ENCODE measurements at regions not wholly inside any gene's neighbourhood (a gene's known extent, or its start where the extent isn't known, plus 50 kb on each side); places are given as distances from the start of the nearest gene placed in this dataset.
"Not testable (repeated sequence)": the region's sequence is repeated elsewhere in the genome, so short reads cannot be mapped to it uniquely, and the experiment has no call there.

DNA sequence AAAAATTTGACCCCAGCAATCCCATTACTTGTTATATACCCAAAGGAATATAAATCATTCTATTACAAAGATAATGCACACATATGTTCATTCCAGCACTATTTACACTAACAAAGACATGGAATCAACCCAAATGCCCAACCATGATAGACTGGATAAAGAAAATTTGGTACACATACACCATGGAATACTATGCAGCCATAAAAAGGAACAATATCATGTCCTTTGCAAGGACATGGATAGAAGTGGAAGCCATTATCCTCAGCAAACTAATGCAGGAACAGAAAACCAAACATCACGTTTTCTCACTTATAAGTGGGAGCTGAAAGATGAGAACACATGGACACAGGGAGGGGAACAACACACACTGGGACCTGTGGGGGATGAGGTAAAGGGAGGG, 136.6 kb downstream of the HNRNPD start:
- intact Hi-C loops (cut with micrococcal nuclease); H3K27ac Mint-ChIP-seq; H3K36me3 Mint-ChIP-seq (ENCODE audit: low read depth); H3K27me3 Mint-ChIP-seq (ENCODE audit: low read depth); H3K4me3 Mint-ChIP-seq (ENCODE audit: low read depth); H3K9me3 Mint-ChIP-seq; H3K4me1 Mint-ChIP-seq (ENCODE audit: low read depth); DNase-seq (ENCODE audit: low spot score): not testable (repeated sequence)

DNA sequence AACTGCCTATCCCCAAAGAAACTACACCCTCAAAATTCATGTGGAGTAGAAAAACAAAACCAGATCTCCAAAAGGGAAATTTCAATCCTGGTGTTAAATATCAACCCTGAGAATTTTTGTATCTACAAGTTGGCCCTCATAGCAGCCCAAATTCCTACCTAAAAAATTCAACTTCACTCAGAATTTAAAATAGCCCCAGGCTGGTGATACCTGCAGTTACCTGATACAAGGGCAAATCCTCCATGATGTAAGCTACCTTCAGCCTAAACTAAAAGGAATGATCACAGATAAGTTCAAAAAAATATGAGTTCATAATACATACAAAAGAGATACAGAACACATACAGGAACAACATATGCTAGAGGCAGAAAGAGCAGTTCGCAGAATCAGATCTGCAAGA, 138.4 kb downstream of the HNRNPD start:
- H3K4me1 Mint-ChIP-seq (ENCODE audit: low read depth): no peaks in the 10 kb centered on the region
- no peaks in the 10 kb centered on the region for H3K36me3 Mint-ChIP-seq (ENCODE audit: low read depth)
- H3K4me3 Mint-ChIP-seq (ENCODE audit: low read depth): no peak overlapping the region
- H3K27me3 Mint-ChIP-seq (ENCODE audit: low read depth): peaks cover 5% of the 10 kb centered on the region
- no peak for DNase-seq (ENCODE audit: low spot score)
- H3K27ac Mint-ChIP-seq: no peak overlapping the region
- intact Hi-C loops (cut with micrococcal nuclease): no loop called here
- peaks cover 4% of the 10 kb centered on the region for H3K9me3 Mint-ChIP-seq

DNA sequence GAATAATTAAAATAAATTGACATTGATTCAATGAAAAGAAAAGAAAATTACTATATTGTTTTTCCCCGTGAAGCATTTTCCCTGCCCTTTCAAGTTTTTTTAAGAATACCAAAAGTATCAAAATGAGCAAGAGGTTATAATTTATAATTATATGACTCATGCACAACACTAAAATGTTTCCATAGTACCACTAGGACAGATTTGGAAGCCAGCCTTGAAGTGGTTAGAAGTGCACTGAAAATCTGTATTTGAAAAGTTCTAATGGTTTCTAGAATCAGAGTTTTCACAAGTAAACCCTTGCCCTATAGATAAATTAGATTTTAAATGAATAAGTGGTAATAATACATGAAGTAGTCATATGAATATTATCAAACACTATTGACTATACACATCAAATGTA, 140.9 kb downstream of the HNRNPD start:
- H3K27me3 Mint-ChIP-seq (ENCODE audit: low read depth): peaks cover 5% of the 10 kb centered on the region
- H3K4me1 Mint-ChIP-seq (ENCODE audit: low read depth): no peaks in the 10 kb centered on the region
- no peak for DNase-seq (ENCODE audit: low spot score)
- intact Hi-C loops (cut with micrococcal nuclease): no loop called here
- H3K27ac Mint-ChIP-seq: no peak overlapping the region
- H3K4me3 Mint-ChIP-seq (ENCODE audit: low read depth): no peak overlapping the region
- no peaks in the 10 kb centered on the region for H3K36me3 Mint-ChIP-seq (ENCODE audit: low read depth)
- H3K9me3 Mint-ChIP-seq: peaks cover 4% of the 10 kb centered on the region

DNA sequence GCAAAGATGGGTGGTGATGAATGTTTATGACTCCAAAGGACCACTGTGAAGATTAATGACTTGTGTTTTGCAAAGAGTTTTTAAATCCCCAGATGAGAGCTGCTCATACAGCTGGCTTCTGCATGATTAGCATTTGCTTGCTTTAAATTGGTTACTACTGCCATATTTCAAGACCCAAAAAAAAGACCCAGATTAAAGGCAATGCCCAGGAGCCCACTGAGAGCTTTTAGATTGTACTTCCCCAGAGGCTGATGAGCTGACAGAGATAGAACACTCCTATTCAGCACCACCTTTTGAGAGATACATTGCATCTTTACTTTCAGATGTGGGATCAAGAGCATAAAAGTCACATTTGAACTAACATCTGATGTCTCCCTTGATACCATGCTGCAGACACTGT, 142.0 kb downstream of the HNRNPD start:
- Mint-ChIP-seq H3K9me3 (peaks cover 4% of the 10 kb centered on the region), H3K36me3 (ENCODE audit: low read depth) (no peaks in the 10 kb centered on the region), H3K27me3 (ENCODE audit: low read depth) (peaks cover 5% of the 10 kb centered on the region), H3K4me3 (ENCODE audit: low read depth) (no peak overlapping the region), H3K27ac (no peak overlapping the region), H3K4me1 (ENCODE audit: low read depth) (no peaks in the 10 kb centered on the region)
- intact Hi-C loops (cut with micrococcal nuclease): no loop called here
- DNase-seq (ENCODE audit: low spot score): no peak

DNA sequence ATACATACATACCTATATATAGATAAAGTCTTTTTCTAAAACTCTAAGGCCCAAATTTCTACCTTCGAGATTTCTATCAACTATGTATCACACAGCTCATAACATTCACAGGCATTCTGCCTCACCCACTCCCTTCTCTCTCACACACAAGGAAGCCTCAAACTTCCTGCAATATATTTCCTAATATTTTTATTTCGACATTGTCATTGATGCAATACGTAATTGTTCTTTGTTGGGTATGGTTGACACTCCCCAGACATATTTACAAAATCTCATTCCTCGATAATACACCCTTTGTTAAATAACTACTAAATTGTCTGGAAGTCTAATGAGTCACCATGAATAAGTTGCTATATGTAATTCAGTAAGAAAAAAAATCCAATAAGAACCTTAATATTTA, 143.5 kb downstream of the HNRNPD start:
- intact Hi-C loops (cut with micrococcal nuclease): no loop called here
- H3K27ac Mint-ChIP-seq: no peak overlapping the region
- no peak overlapping the region for H3K4me3 Mint-ChIP-seq (ENCODE audit: low read depth)
- H3K36me3 Mint-ChIP-seq (ENCODE audit: low read depth): no peaks in the 10 kb centered on the region
- no peaks in the 10 kb centered on the region for H3K4me1 Mint-ChIP-seq (ENCODE audit: low read depth)
- H3K27me3 Mint-ChIP-seq (ENCODE audit: low read depth): peaks cover 5% of the 10 kb centered on the region
- H3K9me3 Mint-ChIP-seq: no peaks in the 10 kb centered on the region
- no peak for DNase-seq (ENCODE audit: low spot score)

DNA sequence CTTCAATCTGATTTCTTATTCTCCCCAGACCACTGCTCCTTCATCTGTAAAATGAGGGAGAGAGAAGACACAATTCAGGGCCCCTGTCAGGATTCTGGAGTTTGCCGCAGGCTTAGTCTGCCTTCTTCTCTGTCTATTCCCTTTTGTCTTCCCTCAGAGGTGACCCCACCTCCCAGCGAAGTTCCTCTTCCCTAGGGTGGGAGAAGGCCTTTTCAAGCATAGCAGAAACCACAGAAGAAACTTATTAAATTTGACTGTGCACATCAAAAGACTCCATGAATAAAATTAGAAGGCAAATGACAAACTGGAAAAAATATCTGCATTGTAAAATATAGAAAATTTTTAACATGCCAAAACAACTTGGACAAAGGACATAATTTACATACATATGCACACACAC, 148.8 kb downstream of the HNRNPD start:
- no peak for DNase-seq (ENCODE audit: low spot score)
- H3K9me3 Mint-ChIP-seq: no peaks in the 10 kb centered on the region
- H3K4me1 Mint-ChIP-seq (ENCODE audit: low read depth): peaks cover 5% of the 10 kb centered on the region
- H3K27me3 Mint-ChIP-seq (ENCODE audit: low read depth): peaks cover 4% of the 10 kb centered on the region
- intact Hi-C loops (cut with micrococcal nuclease): no loop called here
- H3K27ac Mint-ChIP-seq: no peak overlapping the region
- H3K36me3 Mint-ChIP-seq (ENCODE audit: low read depth): no peaks in the 10 kb centered on the region
- H3K4me3 Mint-ChIP-seq (ENCODE audit: low read depth): no peak overlapping the region

DNA sequence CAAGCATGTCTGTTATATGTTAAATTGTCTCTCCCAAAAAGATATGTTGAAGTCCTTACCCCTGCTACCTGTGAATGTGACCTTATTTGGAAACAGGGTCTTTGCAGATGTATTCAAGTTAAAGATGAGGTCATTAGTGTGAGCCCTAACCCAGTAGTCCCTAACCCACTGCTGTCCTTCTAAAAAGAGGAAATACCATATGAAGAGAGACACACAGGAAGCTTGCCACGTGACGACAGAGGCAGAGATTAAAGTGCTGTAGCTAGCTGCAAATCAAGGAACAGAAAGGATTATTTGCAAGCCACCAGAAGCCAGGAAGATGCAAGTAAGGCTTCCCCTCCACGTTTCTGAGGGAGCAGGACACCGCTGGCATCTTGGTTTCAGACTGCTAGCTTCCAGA, 150.1 kb downstream of the HNRNPD start:
- Mint-ChIP-seq H3K4me1 (ENCODE audit: low read depth) (peaks cover 5% of the 10 kb centered on the region), H3K36me3 (ENCODE audit: low read depth) (no peaks in the 10 kb centered on the region), H3K9me3 (no peaks in the 10 kb centered on the region), H3K4me3 (ENCODE audit: low read depth) (no peak overlapping the region), H3K27me3 (ENCODE audit: low read depth) (peaks cover 4% of the 10 kb centered on the region), H3K27ac (no peak overlapping the region)
- intact Hi-C loops (cut with micrococcal nuclease): no loop called here
- DNase-seq (ENCODE audit: low spot score): no peak

DNA sequence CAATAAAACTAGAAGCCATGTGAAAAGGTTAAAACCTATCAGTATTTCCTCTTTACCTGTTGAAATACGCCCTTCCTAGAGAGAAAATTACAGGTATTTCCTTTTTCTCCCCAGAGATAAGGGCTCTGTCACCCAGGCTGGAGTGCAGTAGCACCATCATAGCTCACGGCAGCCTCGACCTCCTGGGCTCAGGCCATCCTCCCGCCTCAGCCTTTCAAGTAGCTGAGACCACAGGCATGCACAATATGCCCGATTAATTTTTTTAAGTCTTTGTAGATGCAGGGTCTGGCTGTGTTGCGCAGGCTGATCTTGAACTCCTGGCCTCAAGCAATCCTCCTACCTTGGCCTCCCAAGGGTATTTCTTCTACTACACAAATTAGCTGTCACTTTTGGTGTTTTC, 154.4 kb downstream of the HNRNPD start:
- intact Hi-C loops (cut with micrococcal nuclease): no loop called here
- Mint-ChIP-seq H3K27ac (no peak overlapping the region), H3K27me3 (ENCODE audit: low read depth) (peaks cover 17% of the 10 kb centered on the region), H3K4me1 (ENCODE audit: low read depth) (peaks cover 5% of the 10 kb centered on the region), H3K9me3 (no peaks in the 10 kb centered on the region), H3K36me3 (ENCODE audit: low read depth) (no peaks in the 10 kb centered on the region), H3K4me3 (ENCODE audit: low read depth) (no peak overlapping the region)
- DNase-seq (ENCODE audit: low spot score): no peak

DNA sequence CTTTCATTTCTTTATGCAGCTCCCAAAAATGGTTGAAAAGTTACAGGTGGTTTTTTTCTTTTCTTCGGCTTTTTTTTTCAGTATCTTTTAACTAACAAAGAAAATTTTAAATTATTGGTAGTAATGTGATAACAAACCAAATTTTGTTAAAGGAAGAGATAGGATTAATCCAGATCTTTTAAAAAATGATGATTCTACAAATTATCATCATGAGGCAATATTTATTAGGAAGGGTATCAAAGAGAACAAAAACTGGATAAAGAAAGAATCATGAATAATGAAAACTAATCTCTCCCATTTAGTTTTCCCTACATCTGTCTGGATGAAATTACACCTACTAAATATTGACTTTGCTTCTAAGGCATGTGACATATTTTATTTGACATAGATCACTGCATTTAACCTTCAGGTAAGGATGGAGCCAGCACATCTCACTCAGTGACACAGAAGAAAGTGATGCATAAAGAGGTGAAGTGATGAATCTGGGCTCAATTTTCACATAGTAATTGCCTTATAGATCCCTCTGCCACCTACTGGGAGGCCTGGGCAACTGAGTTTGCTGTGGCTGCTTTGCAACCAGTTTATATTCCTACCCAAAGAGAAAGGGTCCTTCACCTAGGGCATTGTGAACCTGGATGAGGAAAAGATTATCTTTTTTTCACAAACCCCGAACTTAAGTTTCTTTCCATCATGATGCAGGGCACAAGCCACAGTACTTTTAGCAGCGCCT, 155.6 kb downstream of the HNRNPD start:
- H3K27ac Mint-ChIP-seq: no peak overlapping the region
- peaks cover 7% of the 10 kb centered on the region for H3K4me1 Mint-ChIP-seq (ENCODE audit: low read depth)
- no peaks in the 10 kb centered on the region for H3K9me3 Mint-ChIP-seq
- DNase-seq (ENCODE audit: low spot score): no peak
- H3K36me3 Mint-ChIP-seq (ENCODE audit: low read depth): no peaks in the 10 kb centered on the region
- intact Hi-C loops (cut with micrococcal nuclease): loop anchor here (1.0 kb wide), 1 partner anchor 21 kb away; no protein-coding TSS in a partner anchor
- no peak overlapping the region for H3K4me3 Mint-ChIP-seq (ENCODE audit: low read depth)
- peaks cover 19% of the 10 kb centered on the region for H3K27me3 Mint-ChIP-seq (ENCODE audit: low read depth)

DNA sequence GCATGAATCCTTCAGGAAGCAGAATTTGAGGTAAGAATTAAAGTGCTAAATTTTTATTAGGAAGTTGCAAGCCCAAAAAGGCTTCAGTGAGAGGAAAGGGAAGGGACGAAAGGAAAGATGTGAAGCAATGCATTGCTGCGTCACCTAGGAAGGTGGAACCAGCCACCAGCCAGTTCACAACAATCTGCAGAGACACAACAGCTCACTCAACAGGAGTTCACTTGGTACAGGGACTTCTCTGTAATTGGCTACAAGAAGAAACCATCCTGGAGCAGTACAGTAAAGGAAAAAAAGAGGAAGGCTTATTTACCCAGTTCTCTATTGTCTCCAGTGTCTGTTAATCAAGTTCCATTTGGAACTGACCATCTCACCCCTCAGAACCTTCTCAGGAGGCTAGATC, 157.6 kb downstream of the HNRNPD start:
- Mint-ChIP-seq H3K4me3 (ENCODE audit: low read depth) (no peak overlapping the region), H3K27ac (no peak overlapping the region), H3K9me3 (no peaks in the 10 kb centered on the region), H3K36me3 (ENCODE audit: low read depth) (no peaks in the 10 kb centered on the region), H3K27me3 (ENCODE audit: low read depth) (peaks cover 20% of the 10 kb centered on the region), H3K4me1 (ENCODE audit: low read depth) (peaks cover 10% of the 10 kb centered on the region)
- no peak for DNase-seq (ENCODE audit: low spot score)
- intact Hi-C loops (cut with micrococcal nuclease): no loop called here

DNA sequence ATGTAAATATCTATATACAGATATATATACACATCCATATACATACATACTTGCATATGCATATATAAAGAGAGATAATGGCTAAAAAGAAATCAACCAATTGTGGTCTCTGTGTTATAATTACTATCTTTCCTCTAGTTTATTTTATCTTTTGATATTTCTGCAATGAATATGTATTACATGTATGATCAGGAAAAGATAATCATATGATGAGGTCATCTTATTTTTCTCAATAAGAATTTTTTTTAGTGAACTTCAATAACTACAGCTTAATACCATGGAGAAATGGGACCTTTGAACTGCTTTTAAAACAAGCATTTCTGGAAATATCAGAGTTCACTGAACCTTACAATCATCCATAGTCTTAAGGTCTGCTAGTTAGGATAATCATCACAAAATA, 158.0 kb downstream of the HNRNPD start:
- intact Hi-C loops (cut with micrococcal nuclease): no loop called here

DNA sequence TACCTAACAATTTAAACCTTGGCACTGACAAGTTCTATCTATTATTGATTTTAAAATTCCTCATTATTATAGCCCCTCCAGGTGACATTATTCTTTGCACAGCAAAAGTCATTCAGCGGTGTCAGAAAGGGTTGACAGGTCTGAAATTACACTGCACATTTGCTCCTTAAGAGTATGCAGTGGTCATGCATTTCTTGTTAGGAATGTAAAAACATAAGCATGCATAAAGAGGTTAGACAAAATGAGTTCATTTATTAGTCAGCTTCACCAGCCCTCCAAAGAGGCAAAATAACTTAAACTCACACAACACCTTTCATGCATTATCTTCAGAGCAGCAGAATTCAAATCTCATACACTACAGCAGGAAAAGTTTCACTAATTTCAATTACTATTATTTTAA, 158.8 kb downstream of the HNRNPD start:
- H3K27me3 Mint-ChIP-seq (ENCODE audit: low read depth): peaks cover 21% of the 10 kb centered on the region
- intact Hi-C loops (cut with micrococcal nuclease): no loop called here
- no peaks in the 10 kb centered on the region for H3K36me3 Mint-ChIP-seq (ENCODE audit: low read depth)
- H3K9me3 Mint-ChIP-seq: no peaks in the 10 kb centered on the region
- no peak overlapping the region for H3K27ac Mint-ChIP-seq
- H3K4me1 Mint-ChIP-seq (ENCODE audit: low read depth): peaks cover 10% of the 10 kb centered on the region
- no peak for DNase-seq (ENCODE audit: low spot score)
- no peak overlapping the region for H3K4me3 Mint-ChIP-seq (ENCODE audit: low read depth)

More for the DNA sequence above, 158.0 kb downstream of the HNRNPD start:
- peaks cover 10% of the 10 kb centered on the region for H3K4me1 Mint-ChIP-seq (ENCODE audit: low read depth)
- no peaks in the 10 kb centered on the region for H3K9me3 Mint-ChIP-seq
- peaks cover 21% of the 10 kb centered on the region for H3K27me3 Mint-ChIP-seq (ENCODE audit: low read depth)
- DNase-seq (ENCODE audit: low spot score): no peak
- no peak overlapping the region for H3K4me3 Mint-ChIP-seq (ENCODE audit: low read depth)
- H3K27ac Mint-ChIP-seq: no peak overlapping the region
- no peaks in the 10 kb centered on the region for H3K36me3 Mint-ChIP-seq (ENCODE audit: low read depth)

DNA sequence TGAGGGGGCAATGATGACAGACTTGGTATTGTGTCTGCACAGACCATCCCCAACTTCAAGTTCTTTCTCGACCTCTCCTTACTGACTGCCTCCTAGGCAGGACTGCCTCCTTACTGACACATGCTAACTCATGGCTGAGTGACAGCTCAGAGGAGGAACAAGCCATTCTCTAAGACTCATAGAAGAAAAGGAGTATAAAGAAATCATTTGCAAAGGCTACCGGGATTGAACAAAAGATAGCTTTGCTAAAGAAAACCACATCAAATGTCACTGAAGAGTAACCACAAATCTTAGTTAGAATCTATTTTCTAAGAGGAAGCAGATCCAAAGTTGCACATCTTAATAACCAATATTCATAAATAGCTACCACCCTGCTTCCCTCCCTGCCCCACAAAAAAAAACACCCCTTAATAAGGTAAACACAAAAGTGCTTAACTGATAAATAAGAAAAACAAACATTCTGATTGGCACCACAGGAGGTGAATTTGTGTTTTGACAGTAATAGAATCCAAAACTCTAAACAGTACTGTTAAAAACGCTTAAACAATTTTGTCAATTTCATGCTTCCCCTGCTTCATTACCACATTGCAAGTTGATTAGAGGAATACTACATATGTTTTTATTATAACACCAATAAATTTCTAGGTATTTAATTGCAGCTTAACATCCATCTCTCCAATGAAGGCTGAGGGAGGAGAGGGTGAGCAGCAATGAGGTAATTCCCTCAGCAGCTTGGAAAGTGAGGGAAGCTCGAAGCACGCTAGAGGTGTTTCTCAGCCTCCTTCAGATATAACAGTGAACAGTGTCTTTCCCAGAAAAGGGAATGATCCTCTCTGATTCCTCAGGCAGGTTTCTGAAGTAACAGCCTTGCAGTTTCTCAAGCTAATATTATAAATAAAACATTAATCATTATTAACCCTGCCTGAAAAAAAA, 160.0 kb downstream of the HNRNPD start:
- no peak overlapping the region for H3K27ac Mint-ChIP-seq
- H3K9me3 Mint-ChIP-seq: no peaks in the 10 kb centered on the region
- no peak overlapping the region for H3K4me3 Mint-ChIP-seq (ENCODE audit: low read depth)
- H3K27me3 Mint-ChIP-seq (ENCODE audit: low read depth): peaks cover 22% of the 10 kb centered on the region
- peaks cover 10% of the 10 kb centered on the region for H3K4me1 Mint-ChIP-seq (ENCODE audit: low read depth)
- DNase-seq (ENCODE audit: low spot score): no peak
- H3K36me3 Mint-ChIP-seq (ENCODE audit: low read depth): no peaks in the 10 kb centered on the region
- intact Hi-C loops (cut with micrococcal nuclease): no loop called here

All from activated T-helper 2 cell treated with anti-CD3 and anti-CD28 coated beads, Interferon-gamma antibody, Interleukin-2, Interleukin-4, amounts not matched to agents 10 μg/mL and 5 μg/mL and 100 μg/mL, durations not matched to agents 14 hours and 24 hours and 36 hours (primary cell).